ENCODE measurements at regions not wholly inside any gene's neighbourhood (a gene's known extent, or its start where the extent isn't known, plus 50 kb on each side); places are given as distances from the start of the nearest gene placed in this dataset.

- DNase-seq, result no peak
Observed at GRCh38 chr18:75574187-75574586, 146.7 kb upstream of the SMIM21 start.

- DNase-seq, result no peak
Observed at GRCh38 chr18:75563150-75563549, 135.6 kb upstream of the SMIM21 start.

GRCh38 chr18:75562216-75562615 is 134.7 kb upstream of the SMIM21 start:
- DNase-seq, result no peak

- DNase-seq, result no peak
Observed at GRCh38 chr18:75558790-75559189, 131.3 kb upstream of the SMIM21 start.

- DNase-seq, result no peak
Observed at GRCh38 chr18:75556841-75557240, 129.3 kb upstream of the SMIM21 start.

- no peak for DNase-seq
Observed at GRCh38 chr18:75554644-75555185, 127.2 kb upstream of the SMIM21 start.

GRCh38 chr18:75554176-75554575 is 126.7 kb upstream of the SMIM21 start:
- DNase-seq, result no peak

GRCh38 chr18:75553021-75553420 is 125.5 kb upstream of the SMIM21 start:
- no peak for DNase-seq

- DNase-seq, result no peak
Observed at GRCh38 chr18:75551071-75551470, 123.6 kb upstream of the SMIM21 start.

- no peak for DNase-seq
Observed at GRCh38 chr18:75548353-75548905, 120.9 kb upstream of the SMIM21 start.

- no peak for DNase-seq
Observed at GRCh38 chr18:75546964-75547363, 119.5 kb upstream of the SMIM21 start.

- no peak for DNase-seq
Observed at GRCh38 chr18:75545189-75545588, 117.7 kb upstream of the SMIM21 start.

GRCh38 chr18:75544496-75544895 is 117.0 kb upstream of the SMIM21 start:
- DNase-seq, result no peak

- no peak for DNase-seq
Observed at GRCh38 chr18:75544051-75544481, 116.6 kb upstream of the SMIM21 start.

- DNase-seq, result no peak
Observed at GRCh38 chr18:75538727-75539126, 111.2 kb upstream of the SMIM21 start.

GRCh38 chr18:75533950-75534349 is 106.4 kb upstream of the SMIM21 start:
- no peak for DNase-seq

- DNase-seq, result no peak
Observed at GRCh38 chr18:75533209-75533608, 105.7 kb upstream of the SMIM21 start.

- no peak for DNase-seq
Observed at GRCh38 chr18:75531851-75532459, 104.5 kb upstream of the SMIM21 start.

GRCh38 chr18:75531212-75531850 is 103.8 kb upstream of the SMIM21 start:
- DNase-seq, result no peak

- no peak for DNase-seq
Observed at GRCh38 chr18:75530566-75531211, 103.2 kb upstream of the SMIM21 start.

- DNase-seq, result no peak
Observed at GRCh38 chr18:75530118-75530517, 102.6 kb upstream of the SMIM21 start.

GRCh38 chr18:75529394-75529793 is 101.9 kb upstream of the SMIM21 start:
- no peak for DNase-seq
